HG02642 (cell line): ENCODE measurements at regions not wholly inside any gene's neighbourhood (a gene's known extent, or its start where the extent isn't known, plus 50 kb on each side); places are given as distances from the start of the nearest gene placed in this dataset.
"Not testable (repeated sequence)": the region's sequence is repeated elsewhere in the genome, so short reads cannot be mapped to it uniquely, and the experiment has no call there.

Experiments used
- ATAC-seq: cut with Tn5 transposase; IDR thresholded peaks from one replicate; pipeline ENCODE4 v1.9.1; 2021; ENCODE audit warnings: mild to moderate bottlenecking; ENCODE audit not compliant: unreplicated experiment, poor library complexity

GRCh38 chr7:106584914-106585759 is 75.8 kb downstream of the CCDC71L start:
- ATAC-seq, result no peak

- no peak for ATAC-seq
Observed at GRCh38 chr7:106583706-106584690, 77.0 kb downstream of the CCDC71L start.

- no peak for ATAC-seq
Observed at GRCh38 chr7:106583100-106583499, 77.9 kb downstream of the CCDC71L start.

- ATAC-seq, result no peak
Observed at GRCh38 chr7:106582365-106582764, 78.6 kb downstream of the CCDC71L start.

- ATAC-seq, result not testable (repeated sequence)
Observed at GRCh38 chr7:106579086-106579485, 81.9 kb downstream of the CCDC71L start.

GRCh38 chr7:106575138-106575823 is 85.7 kb downstream of the CCDC71L start:
- no peak for ATAC-seq

GRCh38 chr7:106573738-106574137 is 87.2 kb downstream of the CCDC71L start:
- ATAC-seq, result no peak

- no peak for ATAC-seq
Observed at GRCh38 chr7:106573125-106573663, 87.8 kb downstream of the CCDC71L start.

- no peak for ATAC-seq
Observed at GRCh38 chr7:106572394-106573124, 88.4 kb downstream of the CCDC71L start.

- no peak for ATAC-seq
Observed at GRCh38 chr7:106571563-106571962, 89.4 kb downstream of the CCDC71L start.

GRCh38 chr7:106570948-106571418 is 90.0 kb downstream of the CCDC71L start:
- no peak for ATAC-seq

GRCh38 chr7:106570146-106570545 is 90.8 kb downstream of the CCDC71L start:
- no peak for ATAC-seq

- ATAC-seq, result no peak
Observed at GRCh38 chr7:106569500-106569929, 91.4 kb downstream of the CCDC71L start.

GRCh38 chr7:106568680-106569499 is 92.1 kb downstream of the CCDC71L start:
- no peak for ATAC-seq

GRCh38 chr7:106568002-106568679 is 92.8 kb downstream of the CCDC71L start:
- no peak for ATAC-seq

- not testable (repeated sequence) for ATAC-seq
Observed at GRCh38 chr7:106567204-106568001, 93.6 kb downstream of the CCDC71L start.

GRCh38 chr7:106566672-106567071 is 94.3 kb downstream of the CCDC71L start:
- ATAC-seq, result no peak
